ENCODE measurements at regions not wholly inside any gene's neighbourhood (a gene's known extent, or its start where the extent isn't known, plus 50 kb on each side); places are given as distances from the start of the nearest gene placed in this dataset.

DNA sequence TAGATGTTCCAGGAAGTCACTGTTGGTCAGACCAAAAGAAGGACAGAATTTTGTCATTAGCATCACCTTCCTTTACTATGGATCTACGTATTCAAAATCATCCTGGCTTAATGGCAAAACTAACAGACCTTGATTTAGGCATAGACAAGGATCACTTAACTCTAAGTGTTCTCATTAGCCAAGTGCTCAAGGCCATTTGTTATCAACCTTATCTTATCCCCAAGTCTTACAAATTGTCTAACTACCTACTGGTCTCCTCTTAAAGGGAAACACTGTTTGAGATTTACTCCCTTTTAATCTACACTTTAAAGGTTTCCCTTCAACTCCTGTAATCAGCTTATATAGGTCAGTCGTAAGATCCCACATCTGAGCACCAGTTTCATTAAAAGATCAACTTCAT, 1197.5 kb upstream of the C9orf72 start:
- WGBS, 2 donors: 70 to 71% methylated on average over 2 of the region's 2 CpGs
- Histone ChIP-seq H3K4me1 (no peaks in the 10 kb centered on the region), H3K27me3 (no peaks in the 10 kb centered on the region), H3K36me3 (no peaks in the 10 kb centered on the region), H3K4me3 (no peak overlapping the region), H3K9me3 (no peaks in the 10 kb centered on the region), H3K27ac (no peak overlapping the region)
- TF ChIP-seq POLR2AphosphoS5 (IDR thresholded peaks at IDR 0.05): no peak
- no peak for TF ChIP-seq EP300 (IDR thresholded peaks at IDR 0.05)
- TF ChIP-seq, protein P1, sequence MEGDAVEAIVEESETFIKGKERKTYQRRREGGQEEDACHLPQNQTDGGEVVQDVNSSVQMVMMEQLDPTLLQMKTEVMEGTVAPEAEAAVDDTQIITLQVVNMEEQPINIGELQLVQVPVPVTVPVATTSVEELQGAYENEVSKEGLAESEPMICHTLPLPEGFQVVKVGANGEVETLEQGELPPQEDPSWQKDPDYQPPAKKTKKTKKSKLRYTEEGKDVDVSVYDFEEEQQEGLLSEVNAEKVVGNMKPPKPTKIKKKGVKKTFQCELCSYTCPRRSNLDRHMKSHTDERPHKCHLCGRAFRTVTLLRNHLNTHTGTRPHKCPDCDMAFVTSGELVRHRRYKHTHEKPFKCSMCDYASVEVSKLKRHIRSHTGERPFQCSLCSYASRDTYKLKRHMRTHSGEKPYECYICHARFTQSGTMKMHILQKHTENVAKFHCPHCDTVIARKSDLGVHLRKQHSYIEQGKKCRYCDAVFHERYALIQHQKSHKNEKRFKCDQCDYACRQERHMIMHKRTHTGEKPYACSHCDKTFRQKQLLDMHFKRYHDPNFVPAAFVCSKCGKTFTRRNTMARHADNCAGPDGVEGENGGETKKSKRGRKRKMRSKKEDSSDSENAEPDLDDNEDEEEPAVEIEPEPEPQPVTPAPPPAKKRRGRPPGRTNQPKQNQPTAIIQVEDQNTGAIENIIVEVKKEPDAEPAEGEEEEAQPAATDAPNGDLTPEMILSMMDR (IDR thresholded peaks at IDR 0.05): no peak
- TF ChIP-seq POLR2A (IDR thresholded peaks at IDR 0.05): no peak
- no peak for DNase-seq
- intact Hi-C loops (cut with DNase I): loop anchor here (10.0 kb wide), 1 partner anchor 74 kb away; no protein-coding TSS in a partner anchor

DNA sequence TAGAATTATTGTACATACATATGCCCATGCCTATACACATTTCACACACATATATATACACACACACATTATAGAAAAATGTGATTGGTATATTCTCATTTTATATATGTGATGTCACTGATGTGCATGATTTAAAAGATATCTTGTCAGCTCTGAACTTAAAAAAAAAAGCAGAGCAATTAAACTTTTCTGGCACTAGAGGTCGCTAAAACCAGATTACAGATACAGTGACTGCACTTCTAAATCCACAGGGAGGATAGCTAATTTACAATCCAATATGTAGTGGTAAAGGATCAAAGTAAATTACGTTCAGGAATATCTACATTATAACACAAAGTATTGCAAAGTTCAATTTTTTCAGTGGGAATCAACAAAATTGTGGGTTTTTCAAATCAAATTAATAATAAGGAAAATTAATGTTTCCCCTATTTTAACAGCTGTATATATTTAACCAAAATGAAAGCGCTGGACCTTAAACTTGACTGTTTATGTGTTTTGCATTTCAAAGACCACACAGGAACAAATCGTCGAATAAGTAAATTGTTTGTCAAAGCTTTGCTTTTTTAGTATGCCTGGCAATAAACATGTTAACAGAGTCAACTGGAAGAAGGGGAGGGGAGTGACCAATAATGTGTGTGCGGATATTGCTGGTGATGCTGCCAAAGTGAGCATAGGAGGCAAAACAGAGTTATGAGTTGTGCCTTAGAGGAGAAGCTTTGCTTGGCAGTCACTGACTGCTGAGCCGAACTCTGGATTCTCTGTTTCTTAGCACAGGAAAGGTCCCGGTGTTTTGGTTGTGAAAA, 1201.4 kb upstream of the C9orf72 start:
- intact Hi-C loops (cut with DNase I): loop anchor here (10.0 kb wide), 1 partner anchor 70 kb away; no protein-coding TSS in a partner anchor
- H3K9me3 ChIP-seq: no peaks in the 10 kb centered on the region
- no peak overlapping the region for H3K27ac ChIP-seq
- no peaks in the 10 kb centered on the region for H3K4me1 ChIP-seq
- TF ChIP-seq POLR2A (IDR thresholded peaks at IDR 0.05): no peak
- TF ChIP-seq EP300 (IDR thresholded peaks at IDR 0.05): no peak
- no peak for TF ChIP-seq POLR2AphosphoS5 (IDR thresholded peaks at IDR 0.05)
- TF ChIP-seq, protein P1 (IDR thresholded peaks at IDR 0.05): peak in 2 of 4 experiments; percentile 17 to 44
- H3K4me3 ChIP-seq: no peak overlapping the region
- no peaks in the 10 kb centered on the region for H3K36me3 ChIP-seq
- no peak for DNase-seq
- 33 to 37% methylated on average over 8 of the region's 8 CpGs for WGBS, 2 donors
- H3K27me3 ChIP-seq: no peaks in the 10 kb centered on the region

DNA sequence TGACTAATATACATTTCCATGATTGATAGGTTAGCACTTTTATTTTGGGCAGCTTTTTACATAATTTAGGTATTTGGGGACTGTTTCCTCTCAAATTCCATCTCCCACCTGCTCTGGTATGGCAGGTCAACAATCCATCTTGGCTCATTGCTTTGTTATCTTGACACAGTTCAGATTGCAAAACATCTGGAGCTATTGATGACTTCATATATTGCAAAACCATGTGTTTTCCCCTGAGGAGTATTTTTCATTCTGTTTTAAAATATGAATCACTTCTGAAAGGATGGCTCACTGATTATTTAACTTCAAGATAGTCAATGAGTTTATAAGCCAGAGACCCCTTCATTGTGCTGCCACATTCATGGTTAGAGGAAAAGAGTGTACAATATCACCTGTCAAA, 1206.0 kb upstream of the C9orf72 start:
- Histone ChIP-seq H3K36me3 (no peaks in the 10 kb centered on the region), H3K27me3 (no peaks in the 10 kb centered on the region), H3K27ac (no peak overlapping the region), H3K4me1 (no peaks in the 10 kb centered on the region), H3K9me3 (no peaks in the 10 kb centered on the region), H3K4me3 (no peak overlapping the region)
- DNase-seq: no peak
- TF ChIP-seq POLR2A (IDR thresholded peaks at IDR 0.05): no peak
- TF ChIP-seq POLR2AphosphoS5 (IDR thresholded peaks at IDR 0.05): no peak
- TF ChIP-seq EP300 (IDR thresholded peaks at IDR 0.05): no peak
- TF ChIP-seq, protein P1 (IDR thresholded peaks at IDR 0.05): no peak
- intact Hi-C loops (cut with DNase I): loop anchor here (10.0 kb wide), 1 partner anchor 66 kb away; no protein-coding TSS in a partner anchor

DNA sequence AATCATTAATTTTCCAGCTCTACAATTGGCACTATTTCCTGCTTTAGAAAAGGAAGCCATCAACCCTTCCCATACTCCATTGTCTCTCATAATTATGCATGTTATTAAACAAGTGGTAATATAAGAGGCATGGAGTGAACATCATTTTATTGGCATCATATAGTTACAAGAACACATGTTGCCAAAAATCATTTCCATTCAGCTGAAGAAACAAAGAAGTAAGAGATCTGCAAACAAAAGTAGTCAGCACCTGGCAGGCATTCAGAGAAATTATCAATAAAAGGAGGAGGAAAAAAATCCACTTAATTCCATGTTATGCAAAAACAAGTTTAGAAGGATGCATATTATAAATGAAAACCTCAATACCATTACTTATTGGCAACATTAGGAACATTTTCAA, 1208.2 kb upstream of the C9orf72 start:
- DNase-seq: no peak
- Histone ChIP-seq H3K9me3 (no peaks in the 10 kb centered on the region), H3K27me3 (no peaks in the 10 kb centered on the region), H3K27ac (no peak overlapping the region), H3K36me3 (no peaks in the 10 kb centered on the region), H3K4me1 (no peaks in the 10 kb centered on the region), H3K4me3 (no peak overlapping the region)
- TF ChIP-seq POLR2A (IDR thresholded peaks at IDR 0.05) (no peak), POLR2AphosphoS5 (IDR thresholded peaks at IDR 0.05) (no peak), EP300 (IDR thresholded peaks at IDR 0.05) (no peak)
- TF ChIP-seq, protein P1 (IDR thresholded peaks at IDR 0.05): no peak
- intact Hi-C loops (cut with DNase I): no loop called here

Data from sigmoid colon (tissue), 6 donors.